HG02763 (cell line): ENCODE measurements at regions not wholly inside any gene's neighbourhood (a gene's known extent, or its start where the extent isn't known, plus 50 kb on each side); places are given as distances from the start of the nearest gene placed in this dataset.
"Not testable (repeated sequence)": the region's sequence is repeated elsewhere in the genome, so short reads cannot be mapped to it uniquely, and the experiment has no call there.

ENCODE experiments used
- ATAC-seq: cut with Tn5 transposase; IDR thresholded peaks from one replicate; pipeline ENCODE4 v1.9.1; 2021; ENCODE audit warnings: mild to moderate bottlenecking, moderate library complexity; ENCODE audit not compliant: unreplicated experiment

DNA sequence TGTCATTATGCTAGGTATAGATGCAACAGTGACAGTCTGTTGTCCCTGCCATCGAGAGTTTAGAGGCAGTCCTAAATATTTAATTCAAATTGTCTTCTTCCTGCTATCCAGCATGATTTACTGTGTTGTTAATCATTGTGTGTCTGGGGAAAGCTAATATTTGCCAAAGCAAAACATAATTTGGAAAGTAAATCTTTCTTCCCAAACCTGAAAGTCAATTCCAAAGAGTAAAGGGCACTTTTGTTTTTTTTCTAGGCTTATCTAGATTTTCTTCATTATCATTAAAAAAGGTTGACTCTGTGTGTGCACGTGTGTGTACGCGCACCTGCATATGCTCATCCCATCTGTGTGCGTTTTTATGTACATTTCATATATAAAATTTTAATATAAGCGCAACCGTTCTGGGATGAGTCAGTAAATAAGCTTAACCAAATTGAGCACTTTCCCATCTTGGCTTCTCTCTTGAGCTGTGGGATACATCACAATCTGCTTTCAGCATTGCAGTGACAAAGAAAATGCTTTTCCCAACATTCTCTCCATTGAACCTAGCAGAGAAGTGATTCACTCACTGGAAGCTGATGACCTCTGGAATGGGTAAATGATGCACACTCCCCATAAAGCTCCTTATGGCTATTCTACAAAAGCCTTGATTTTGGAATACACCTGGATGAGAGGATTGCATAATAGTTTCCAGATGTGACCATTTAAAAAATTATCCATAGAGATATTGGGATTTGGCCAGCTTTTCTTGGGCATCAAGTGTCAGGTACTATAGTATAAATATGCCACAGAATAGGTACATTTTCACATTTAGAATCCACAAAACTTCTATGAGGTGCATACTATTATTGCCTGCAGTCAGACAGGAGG is 488.4 kb downstream of the ADCYAP1 start:
- ATAC-seq, result no peak

GRCh38 chr18:1393929-1394328 is 489.3 kb downstream of the ADCYAP1 start:
- ATAC-seq, result no peak

GRCh38 chr18:1394426-1394825 is 489.8 kb downstream of the ADCYAP1 start:
- no peak for ATAC-seq

- no peak for ATAC-seq
These were observed 490.3 kb downstream of the ADCYAP1 start for GRCh38 chr18:1394966-1395365.

- ATAC-seq, result no peak
These were observed 503.7 kb downstream of the ADCYAP1 start for GRCh38 chr18:1408376-1408775.

DNA sequence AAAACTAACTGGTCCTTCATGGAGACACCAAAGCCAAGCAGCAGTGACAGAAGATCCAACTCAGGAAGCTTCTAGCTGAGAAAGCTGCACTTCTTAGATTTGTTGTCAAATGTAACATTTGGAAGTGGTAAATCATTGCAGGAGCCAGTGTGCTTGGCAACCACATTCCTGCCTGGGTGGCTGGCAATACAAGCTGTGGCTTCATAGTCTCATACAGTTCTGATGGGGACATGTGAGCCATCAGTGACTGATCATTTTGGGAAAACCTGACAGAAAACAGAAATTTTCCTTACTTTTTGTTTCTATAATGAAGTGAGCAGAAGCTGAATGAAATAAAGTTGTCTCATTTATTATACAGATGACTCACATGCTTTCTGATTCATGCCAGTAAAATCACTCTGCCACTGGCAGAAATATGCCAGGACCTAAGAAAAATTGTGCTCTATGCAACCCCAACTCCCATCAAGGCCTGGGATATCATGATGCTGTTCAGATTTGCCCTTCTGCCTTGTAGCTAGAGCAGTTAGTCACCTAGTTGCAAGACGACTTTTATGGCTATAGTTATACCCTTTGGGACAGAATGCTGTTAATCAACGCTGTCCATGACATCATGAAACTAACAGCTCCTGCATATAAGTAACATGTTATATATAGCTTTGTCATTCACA is 508.1 kb downstream of the ADCYAP1 start:
- no peak for ATAC-seq

GRCh38 chr18:1413323-1413675 is 508.6 kb downstream of the ADCYAP1 start:
- ATAC-seq, result no peak

- no peak for ATAC-seq
These were observed 511.4 kb downstream of the ADCYAP1 start for GRCh38 chr18:1416074-1416473.

DNA sequence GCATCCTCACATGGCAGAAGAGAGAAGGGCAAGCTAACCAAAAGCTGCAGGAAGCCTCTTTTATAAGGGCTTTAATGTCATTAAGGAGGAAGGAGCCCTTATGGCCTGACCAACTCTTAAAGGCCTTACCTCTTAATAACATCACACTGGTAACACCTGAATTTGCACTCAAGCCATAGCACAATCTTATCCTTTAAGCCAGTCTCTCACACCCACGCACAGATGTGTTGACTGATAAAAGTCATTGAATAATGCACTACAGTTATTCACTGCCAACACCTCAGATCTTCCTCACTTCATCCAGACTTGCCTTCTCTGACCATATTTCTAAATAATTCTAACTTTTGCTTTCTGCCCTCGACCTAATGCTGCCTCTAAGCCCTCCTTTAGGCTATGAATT is 516.8 kb downstream of the ADCYAP1 start:
- no peak for ATAC-seq

DNA sequence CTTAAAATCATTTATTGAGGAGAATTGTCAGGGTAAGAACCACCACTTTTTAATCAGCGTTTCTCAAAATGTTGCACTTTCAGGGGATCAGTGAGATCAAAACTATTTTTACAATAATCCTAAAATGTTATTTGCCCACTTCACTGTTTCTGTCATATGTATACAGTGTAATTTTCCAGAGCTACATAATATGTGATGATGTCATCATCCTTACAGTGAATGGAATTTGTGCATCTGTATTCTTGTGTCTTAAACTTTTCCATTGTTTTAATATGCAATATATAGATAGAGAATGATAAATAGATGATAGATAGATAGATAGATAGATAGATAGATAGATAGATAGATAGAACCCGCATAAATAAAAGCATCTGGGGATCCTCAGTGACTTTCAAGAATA is 518.0 kb downstream of the ADCYAP1 start:
- ATAC-seq, result no peak

DNA sequence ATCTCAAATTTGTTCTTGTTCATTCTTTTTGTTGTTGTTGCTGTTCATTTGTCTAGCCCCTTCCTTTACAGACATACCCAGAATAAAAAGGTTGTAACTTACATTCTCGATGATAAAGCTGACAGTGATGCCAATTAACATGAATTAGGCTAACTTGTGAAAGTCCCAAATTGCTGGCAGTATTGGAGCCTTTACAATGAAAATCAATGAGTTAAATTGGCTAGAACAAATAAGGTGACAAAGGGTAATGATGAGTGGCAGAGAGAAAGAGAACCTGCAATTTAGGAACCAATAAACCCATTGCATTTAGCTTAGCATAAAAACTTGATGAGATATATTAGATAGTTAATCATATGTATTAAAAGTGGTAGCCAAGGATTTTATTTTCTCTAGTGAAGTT is 521.0 kb downstream of the ADCYAP1 start:
- ATAC-seq, result no peak

- no peak for ATAC-seq
These were observed 530.8 kb downstream of the ADCYAP1 start for GRCh38 chr18:1435487-1435886.

- ATAC-seq, result no peak
These were observed 531.5 kb downstream of the ADCYAP1 start for GRCh38 chr18:1436199-1436598.

- no peak for ATAC-seq
These were observed 533.8 kb downstream of the ADCYAP1 start for GRCh38 chr18:1438458-1438910.

- ATAC-seq, result no peak
These were observed 534.3 kb downstream of the ADCYAP1 start for GRCh38 chr18:1438967-1439366.

DNA sequence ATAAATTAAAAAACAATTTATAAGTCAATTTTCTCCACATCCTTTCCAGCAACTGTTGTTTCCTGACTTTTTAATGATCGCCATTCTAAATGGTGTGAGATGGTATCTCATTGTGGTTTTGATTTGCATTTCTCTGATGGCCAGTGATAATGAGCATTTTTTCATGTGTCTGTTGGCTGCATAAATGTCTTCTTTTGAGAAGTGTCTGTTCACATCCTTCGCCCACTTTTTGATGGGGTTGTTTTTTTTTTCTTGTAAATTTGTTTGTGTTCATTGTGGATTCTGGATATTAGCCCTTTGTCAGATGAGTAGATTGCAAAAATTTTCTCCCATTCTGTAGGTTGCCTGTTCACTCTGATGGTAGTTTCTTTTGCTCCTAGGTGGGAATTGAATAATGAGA is 539.4 kb downstream of the ADCYAP1 start:
- not testable (repeated sequence) for ATAC-seq

DNA sequence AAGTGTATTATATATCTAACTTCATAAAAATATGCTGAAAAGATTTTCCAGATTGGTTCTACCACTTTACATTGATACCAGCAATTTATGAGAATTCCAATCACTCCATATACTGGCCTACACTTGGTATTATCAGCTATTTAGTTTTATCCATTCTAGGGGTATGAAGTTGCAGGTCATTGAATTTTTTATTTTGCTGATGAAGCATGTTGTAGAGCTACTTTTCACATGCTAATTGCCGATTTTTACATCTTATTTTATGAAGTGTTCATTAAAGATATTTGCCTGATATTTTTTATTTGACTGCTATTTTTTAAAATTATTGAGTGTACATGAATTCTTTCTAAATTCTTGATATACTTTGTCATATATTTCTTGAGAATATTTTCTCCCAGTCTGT is 542.1 kb downstream of the ADCYAP1 start:
- ATAC-seq, result no peak

DNA sequence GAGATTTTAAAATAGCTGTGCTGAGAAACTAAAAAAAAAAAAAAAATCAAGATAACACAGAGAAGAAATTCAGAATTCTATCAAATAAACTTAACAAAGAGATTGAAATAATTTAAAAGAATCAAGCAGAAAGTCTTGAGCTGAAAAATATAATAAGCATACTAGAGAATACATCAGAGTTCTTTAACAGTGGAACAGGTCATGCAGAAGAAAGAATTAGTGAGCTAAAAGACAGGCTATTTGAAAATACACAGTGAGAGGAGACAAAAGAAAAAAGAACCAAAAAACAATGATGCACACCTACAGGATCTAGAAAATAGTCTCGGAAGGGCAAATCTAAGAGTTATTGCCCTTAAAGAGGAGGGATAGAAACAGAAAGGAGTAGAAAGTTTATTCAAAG is 548.1 kb downstream of the ADCYAP1 start:
- ATAC-seq, result no peak

- no peak for ATAC-seq
These were observed 550.9 kb downstream of the ADCYAP1 start for GRCh38 chr18:1455605-1456004.

DNA sequence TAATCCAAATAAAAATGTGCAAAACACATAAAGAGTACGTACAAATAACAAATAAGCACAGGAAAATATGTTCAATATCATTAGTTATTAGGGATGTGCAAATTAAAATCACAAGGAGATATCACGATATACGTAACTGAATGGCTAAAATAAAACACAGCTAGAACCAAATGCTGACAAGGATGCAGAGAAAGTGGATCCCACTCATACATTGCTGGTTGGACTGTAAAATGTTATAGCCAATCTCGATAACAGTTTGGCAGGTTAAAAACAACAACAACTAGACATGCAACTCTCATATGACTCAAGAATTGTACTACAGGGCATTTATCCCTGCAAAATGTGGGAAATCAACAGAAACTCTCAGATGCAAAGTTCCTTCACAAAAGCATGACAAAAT is 553.9 kb downstream of the ADCYAP1 start:
- ATAC-seq, result no peak

GRCh38 chr18:1463981-1464380 is 559.3 kb downstream of the ADCYAP1 start:
- ATAC-seq, result no peak

DNA sequence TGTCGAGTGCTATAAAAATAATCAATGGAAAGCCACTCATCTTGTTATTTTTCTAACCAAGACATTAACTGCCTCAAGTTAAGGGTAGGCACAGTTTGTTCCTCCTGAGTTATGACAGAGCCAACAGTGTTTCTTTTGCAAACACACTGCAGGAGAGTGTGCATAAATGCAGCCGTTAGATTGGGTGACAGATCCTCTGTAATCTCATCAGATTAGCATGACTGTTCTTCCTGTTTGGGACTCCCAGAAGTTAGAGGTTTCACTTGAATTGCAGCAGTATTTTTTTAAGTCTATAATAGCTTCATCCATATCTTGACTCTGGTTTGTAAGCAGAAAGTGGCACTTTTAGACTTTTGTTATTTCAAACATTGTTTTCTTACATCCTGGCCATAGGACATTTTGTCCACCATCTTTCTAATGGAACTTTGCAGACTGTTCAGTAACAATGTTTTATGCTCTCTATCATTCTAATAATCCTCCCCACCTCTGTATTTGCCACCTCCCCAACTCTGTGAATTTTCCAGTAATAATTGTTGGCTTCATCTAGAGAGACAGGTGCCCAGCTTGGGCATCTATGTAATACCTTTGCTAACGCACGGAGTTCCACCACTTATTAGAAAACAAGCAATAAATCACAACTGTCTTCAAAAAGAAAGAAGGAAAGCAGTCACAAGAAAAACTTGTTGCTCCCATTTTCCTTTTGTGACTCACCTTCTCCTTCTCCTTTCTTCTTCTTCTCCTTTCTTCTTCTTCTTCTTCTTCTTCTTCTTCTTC is 560.0 kb downstream of the ADCYAP1 start:
- no peak for ATAC-seq
